T-cell (primary cell): ENCODE measurements at regions not wholly inside any gene's neighbourhood (a gene's known extent, or its start where the extent isn't known, plus 50 kb on each side); places are given as distances from the start of the nearest gene placed in this dataset.
A peak's percentile ranks its signal among the peaks of the same experiment; 100 is the strongest.

Source experiments
- ATAC-seq, 4 experiments: fragments of 200-7000 bp in 3 of 4; fragments of 150-1000 bp in 1 of 4; cut with Tn5 transposase; replicated peaks in 1 of 4; 1 replicate in 3 of 4; 2 replicates in 1 of 4; pipeline ENCODE4 v1.10.0; 2021; ENCODE audit warnings: moderate library complexity in 3 of 4, mild to moderate bottlenecking in 2 of 4, moderate number of reproducible peaks in 1 of 4
- CTCF ChIA-PET, 2 donors: fragments of 300-600 bp; sonication (Branson Sonifier 250); formaldehyde crosslinking; loops; one replicate each; lab custom pipeline; 2022; ENCODE audit warnings: antibody characterized with exemption in 2 of 2; lab: Charles Lee
- POLR2A ChIA-PET, 2 donors: fragments of 300-600 bp; sonication (Branson Sonifier 250); formaldehyde crosslinking; loops; one replicate each; lab custom pipeline; 2022; ENCODE audit warnings: antibody characterized with exemption in 2 of 2; lab: Charles Lee
- DNase-seq, 35 experiments: peaks; one replicate each; pipeline versions ENCODE4 v3.0.0 to v3.0.0-alpha.2; 2013 to 2023
- H3K27ac ChIP-seq: one replicate; pipeline ENCODE4 v1.5.1; 2013; ENCODE audit warnings: low read length
- H3K27me3 ChIP-seq, 2 experiments: replicated peaks in 1 of 2; 1 replicate in 1 of 2; 2 replicates in 1 of 2; pipeline versions ENCODE4 v1.6.1 to v1.7.0; 2013; ENCODE audit warnings: low read length in 1 of 2, mixed read lengths in 1 of 2; ENCODE audit not compliant: control insufficient read depth in 2 of 2, insufficient read depth in 2 of 2; ENCODE audit errors: extremely low read depth in 1 of 2
- H3K36me3 ChIP-seq, 2 donors: 1 replicate in 1 of 2; 2 replicates in 1 of 2; pipeline versions ENCODE4 v1.6.1 to v1.7.0; 2013; ENCODE audit warnings: low read length in 1 of 2; ENCODE audit not compliant: control insufficient read depth in 2 of 2, insufficient read depth in 1 of 2; ENCODE audit errors: extremely low read depth in 1 of 2
- H3K4me1 ChIP-seq, 2 experiments: 1 replicate in 1 of 2; 2 replicates in 1 of 2; pipeline versions ENCODE4 v1.6.1 to v1.7.0; 2013; ENCODE audit warnings: low read length in 2 of 2, mixed read lengths in 1 of 2; ENCODE audit not compliant: insufficient read depth in 2 of 2, control insufficient read depth in 1 of 2; ENCODE audit errors: extremely low read depth in 1 of 2
- H3K4me3 ChIP-seq, 2 donors: 1 replicate in 1 of 2; 2 replicates in 1 of 2; pipeline versions ENCODE4 v1.5.1 to v1.7.0; 2013; ENCODE audit warnings: mild to moderate bottlenecking in 2 of 2, low read length in 1 of 2, moderate library complexity in 1 of 2; ENCODE audit not compliant: control insufficient read depth in 1 of 2; ENCODE audit errors: extremely low read depth in 1 of 2
- H3K9me3 ChIP-seq: 2 replicates; pipeline ENCODE4 v1.7.0; 2013
- H3K27ac Mint-ChIP-seq, 2 donors: one replicate each; pipeline ENCODE4 v1.8.0; 2020 to 2021; ENCODE audit warnings: mild to moderate bottlenecking in 2 of 2, mixed read lengths in 2 of 2
- H3K27me3 Mint-ChIP-seq, 2 donors: one replicate each; pipeline ENCODE4 v1.8.0; 2021 to 2022; ENCODE audit warnings: mixed read lengths in 2 of 2
- H3K36me3 Mint-ChIP-seq: one replicate; pipeline ENCODE4 v1.8.0; 2021; ENCODE audit warnings: mixed read lengths
- H3K4me1 Mint-ChIP-seq, 3 donors: one replicate each; pipeline ENCODE4 v1.8.0; 2020 to 2022; ENCODE audit warnings: mixed read lengths in 3 of 3, mild to moderate bottlenecking in 1 of 3
- H3K4me3 Mint-ChIP-seq, 3 donors: one replicate each; pipeline ENCODE4 v1.8.0; 2020 to 2022; ENCODE audit warnings: mild to moderate bottlenecking in 3 of 3, mixed read lengths in 3 of 3, moderate library complexity in 3 of 3
- H3K9me3 Mint-ChIP-seq, 3 donors: one replicate each; pipeline ENCODE4 v1.8.0; 2020 to 2022; ENCODE audit warnings: mixed read lengths in 3 of 3
- WGBS: methylation state at CpG from one replicate; pipeline ENCODE4 v1.1.5; 2013; ENCODE audit warnings: missing lambda C conversion rate; ENCODE audit not compliant: insufficient coverage; 5-methylcytosine and 5-hydroxymethylcytosine counted together

DNA sequence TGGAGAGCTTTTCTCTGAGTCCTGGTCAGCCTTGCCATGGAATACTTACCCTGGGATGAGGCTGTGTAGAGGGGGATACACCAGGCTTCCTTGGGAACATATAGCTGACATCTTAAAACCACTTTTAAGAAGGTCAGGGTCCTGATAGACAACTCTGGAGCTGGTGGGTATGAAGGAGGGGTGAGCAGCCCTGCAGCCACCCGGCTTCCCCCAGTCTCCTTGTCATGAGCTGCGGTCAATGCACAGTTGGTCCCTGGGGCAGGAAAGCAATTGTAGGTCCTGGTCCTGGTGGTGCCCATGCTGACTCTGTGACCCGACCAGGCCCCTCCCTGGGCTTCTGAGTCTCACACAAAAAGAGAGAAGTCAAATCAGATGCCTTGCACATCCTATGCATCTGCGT lies 63.6 kb downstream of the MRPL36 start:
- no peaks in the 10 kb centered on the region for H3K36me3 ChIP-seq
- Mint-ChIP-seq H3K9me3 (peaks cover 5 to 17% (median 6%) of the 10 kb centered on the region in 3 donors), H3K36me3 (no peaks in the 10 kb centered on the region), H3K27me3 (peaks cover 21 to 29% of the 10 kb centered on the region in 2 donors), H3K4me1 (no peaks in the 10 kb centered on the region), H3K4me3 (no peak overlapping the region), H3K27ac (no peak overlapping the region)
- H3K4me3 ChIP-seq: no peak overlapping the region
- H3K27me3 ChIP-seq: peaks cover 0 to 38% of the 10 kb centered on the region in 2 experiments
- ATAC-seq: no peak
- WGBS: 70% methylated on average over 4 of the region's 4 CpGs
- H3K4me1 ChIP-seq: no peaks in the 10 kb centered on the region
- peak in 1 of 35 experiments; percentile 14 for DNase-seq
- no peak overlapping the region for H3K27ac ChIP-seq
- ChIA-PET POLR2A (interaction anchor here in 1 of 2 donors (0.5 kb wide), 1 partner anchor 20 kb away, joined by 6 read pairs; no protein-coding TSS in a partner anchor), CTCF (interaction anchor here in 1 of 2 donors (0.6 kb wide), 1 partner anchor 377 kb away, joined by 4 read pairs; no protein-coding TSS in a partner anchor)
- peaks cover 2% of the 10 kb centered on the region for H3K9me3 ChIP-seq

DNA sequence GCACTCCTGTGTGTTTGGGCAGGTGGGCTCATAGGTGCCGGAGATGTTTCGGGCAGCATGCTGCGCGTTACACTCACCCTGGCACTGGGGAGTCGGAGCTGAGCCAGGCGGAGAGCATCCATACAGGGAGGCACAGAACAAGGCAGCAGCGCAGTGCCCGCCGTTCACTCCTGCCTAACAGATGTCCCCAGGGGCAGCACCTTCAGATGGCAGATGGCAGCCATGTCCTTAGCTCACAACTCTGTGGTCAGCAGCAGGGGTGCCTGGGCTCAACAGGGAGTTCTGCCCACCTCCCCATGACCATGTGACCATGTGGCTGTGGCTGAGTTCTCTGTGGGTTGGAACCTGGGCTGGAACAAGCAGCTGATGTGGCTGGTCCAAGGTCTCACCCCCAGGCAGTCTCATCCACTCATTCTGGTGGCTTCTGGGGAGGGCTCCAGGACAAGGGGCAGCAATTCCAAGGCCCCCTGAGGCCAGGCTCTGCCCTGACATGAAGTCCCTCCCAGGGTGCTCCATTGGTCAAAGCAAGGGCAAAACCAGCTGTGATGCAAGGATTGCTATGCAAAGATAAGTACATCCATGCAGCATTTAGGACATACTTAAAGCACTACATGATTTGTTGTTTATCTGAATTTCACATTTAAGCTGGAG lies 64.2 kb downstream of the MRPL36 start:
- DNase-seq (peak in 2 of 35 experiments; percentile 3 to 23), ATAC-seq (no peak)
- Histone ChIP-seq H3K4me3 (no peak overlapping the region), H3K27ac (no peak overlapping the region), H3K9me3 (no peaks in the 10 kb centered on the region), H3K27me3 (peaks cover 0 to 44% of the 10 kb centered on the region in 2 experiments), H3K36me3 (no peaks in the 10 kb centered on the region), H3K4me1 (no peaks in the 10 kb centered on the region)
- Mint-ChIP-seq H3K36me3 (no peaks in the 10 kb centered on the region), H3K27ac (no peak overlapping the region), H3K27me3 (peaks cover 18 to 27% of the 10 kb centered on the region in 2 donors), H3K4me1 (no peaks in the 10 kb centered on the region), H3K9me3 (peaks cover 0 to 11% (median 0%) of the 10 kb centered on the region in 3 donors), H3K4me3 (no peak overlapping the region)
- WGBS: 95% methylated on average over 9 of the region's 9 CpGs
- CTCF ChIA-PET: interaction anchor here in 1 of 2 donors (0.6 kb wide), 1 partner anchor 376 kb away, joined by 4 read pairs; no protein-coding TSS in a partner anchor
- POLR2A ChIA-PET: no interaction called here

- H3K27ac ChIP-seq: no peak overlapping the region
- no peaks in the 10 kb centered on the region for H3K4me1 Mint-ChIP-seq
- POLR2A ChIA-PET: no interaction called here
- H3K36me3 Mint-ChIP-seq: no peaks in the 10 kb centered on the region
- no peaks in the 10 kb centered on the region for H3K36me3 ChIP-seq
- CTCF ChIA-PET: no interaction called here
- H3K27me3 Mint-ChIP-seq: peaks cover 18 to 25% of the 10 kb centered on the region in 2 donors
- no peak for ATAC-seq
- no peak overlapping the region for H3K4me3 Mint-ChIP-seq
- peaks cover 0 to 5% (median 0%) of the 10 kb centered on the region in 3 donors for H3K9me3 Mint-ChIP-seq
- no peak overlapping the region for H3K27ac Mint-ChIP-seq
- 61% methylated on average over 7 of the region's 9 CpGs for WGBS
- H3K4me3 ChIP-seq: no peak overlapping the region
- peaks cover 0 to 49% of the 10 kb centered on the region in 2 experiments for H3K27me3 ChIP-seq
- H3K9me3 ChIP-seq: no peaks in the 10 kb centered on the region
- no peaks in the 10 kb centered on the region for H3K4me1 ChIP-seq
- peak in 2 of 35 experiments; percentile 4 to 17 for DNase-seq
These were observed 64.7 kb downstream of the MRPL36 start for GRCh38 chr5:1734908-1735289.

DNA sequence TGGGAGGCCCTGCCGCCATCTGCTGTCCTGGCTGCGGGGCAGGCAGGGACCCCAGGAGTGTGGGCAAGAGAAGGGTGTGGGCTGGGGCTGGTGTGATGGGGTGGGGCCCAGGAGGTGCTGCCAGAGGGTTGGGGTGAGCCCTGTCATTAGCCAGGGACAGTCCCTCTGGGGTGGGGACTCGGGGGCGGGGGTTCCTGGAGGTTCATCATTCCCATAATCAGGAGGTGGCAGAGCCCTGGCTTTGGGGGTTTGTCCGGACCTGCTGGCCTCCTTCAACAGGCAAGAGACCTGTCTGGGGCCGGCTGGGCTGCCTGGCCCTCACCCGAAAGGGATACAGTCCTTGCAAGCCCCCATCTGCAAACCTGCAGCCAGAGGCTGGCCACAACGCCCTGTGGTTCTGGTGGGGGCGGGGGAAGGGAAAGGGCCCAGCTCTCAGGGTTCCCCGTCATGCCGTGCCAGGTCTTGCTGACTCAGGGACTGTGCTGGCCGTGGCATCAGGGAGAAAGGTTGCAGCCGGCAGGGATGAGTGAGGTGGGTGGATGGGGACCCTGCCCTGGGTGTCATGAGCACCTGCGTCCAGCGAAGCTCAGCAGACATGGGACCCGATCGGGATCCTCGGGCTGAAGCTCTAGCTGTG lies 65.2 kb downstream of the MRPL36 start:
- Histone ChIP-seq H3K9me3 (no peaks in the 10 kb centered on the region), H3K4me3 (no peak overlapping the region), H3K27me3 (peaks cover 0 to 51% of the 10 kb centered on the region in 2 experiments), H3K36me3 (no peaks in the 10 kb centered on the region), H3K4me1 (no peaks in the 10 kb centered on the region), H3K27ac (no peak overlapping the region)
- no peak overlapping the region for H3K27ac Mint-ChIP-seq
- ATAC-seq (no peak), DNase-seq (peak in 3 of 35 experiments; percentile 3 to 14 (median 10))
- H3K27me3 Mint-ChIP-seq: peaks cover 17 to 24% of the 10 kb centered on the region in 2 donors
- ChIA-PET CTCF (no interaction called here), POLR2A (no interaction called here)
- no peak overlapping the region for H3K4me3 Mint-ChIP-seq
- peaks cover 0 to under 1% (median 0%) of the 10 kb centered on the region in 3 donors for H3K9me3 Mint-ChIP-seq
- WGBS: 82% methylated on average over 15 of the region's 18 CpGs
- H3K4me1 Mint-ChIP-seq: no peaks in the 10 kb centered on the region
- no peaks in the 10 kb centered on the region for H3K36me3 Mint-ChIP-seq

DNA sequence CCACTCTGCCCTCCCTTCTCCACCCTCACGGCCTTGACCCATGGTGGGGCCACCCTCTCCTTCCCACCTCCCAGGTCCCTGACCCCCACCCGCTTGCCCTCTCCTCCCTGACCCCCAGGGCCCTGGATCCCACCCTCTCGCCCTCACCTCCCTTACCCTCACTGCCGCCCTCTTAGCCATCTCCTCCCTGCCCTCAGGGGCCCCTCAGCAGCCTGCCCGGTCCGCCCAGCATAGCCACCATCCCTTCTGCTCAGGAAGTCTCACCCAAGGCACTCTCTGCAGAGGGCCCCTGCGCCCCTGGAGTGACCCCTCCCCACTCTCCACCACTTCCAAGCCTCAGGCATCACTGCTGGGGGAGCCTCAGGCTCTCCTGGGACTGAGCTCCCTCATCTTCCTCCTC lies 66.3 kb downstream of the MRPL36 start:
- Histone ChIP-seq H3K27ac (no peak overlapping the region), H3K27me3 (peaks cover 0 to 51% of the 10 kb centered on the region in 2 experiments), H3K9me3 (no peaks in the 10 kb centered on the region), H3K4me3 (no peak overlapping the region), H3K4me1 (no peaks in the 10 kb centered on the region), H3K36me3 (no peaks in the 10 kb centered on the region)
- 53% methylated on average over 6 of the region's 7 CpGs for WGBS
- Mint-ChIP-seq H3K4me1 (no peaks in the 10 kb centered on the region), H3K27ac (no peak overlapping the region), H3K4me3 (no peak overlapping the region), H3K9me3 (no peaks in the 10 kb centered on the region), H3K27me3 (peaks cover 11 to 18% of the 10 kb centered on the region in 2 donors), H3K36me3 (no peaks in the 10 kb centered on the region)
- no peak for ATAC-seq
- ChIA-PET POLR2A (no interaction called here), CTCF (no interaction called here)
- peak in 2 of 35 experiments; percentile 4 for DNase-seq

GRCh38 chr5:1732945-1733344 lies 66.7 kb downstream of the MRPL36 start:
- no peaks in the 10 kb centered on the region for H3K36me3 ChIP-seq
- no peaks in the 10 kb centered on the region for H3K4me1 Mint-ChIP-seq
- no peak overlapping the region for H3K4me3 Mint-ChIP-seq
- ATAC-seq (no peak), DNase-seq (peak in 2 of 35 experiments; percentile 1 to 21)
- H3K27ac ChIP-seq: no peak overlapping the region
- ChIA-PET CTCF (no interaction called here), POLR2A (no interaction called here)
- peaks cover 0 to 51% of the 10 kb centered on the region in 2 experiments for H3K27me3 ChIP-seq
- H3K27me3 Mint-ChIP-seq: peaks cover 11 to 18% of the 10 kb centered on the region in 2 donors
- H3K9me3 ChIP-seq: no peaks in the 10 kb centered on the region
- H3K4me1 ChIP-seq: no peaks in the 10 kb centered on the region
- no peaks in the 10 kb centered on the region for H3K9me3 Mint-ChIP-seq
- H3K4me3 ChIP-seq: no peak overlapping the region
- no peaks in the 10 kb centered on the region for H3K36me3 Mint-ChIP-seq
- WGBS: 85% methylated on average over 3 of the region's 5 CpGs
- no peak overlapping the region for H3K27ac Mint-ChIP-seq
